COLO668 (cell line): ENCODE measurements at regions not wholly inside any gene's neighbourhood (a gene's known extent, or its start where the extent isn't known, plus 50 kb on each side); places are given as distances from the start of the nearest gene placed in this dataset.

Source experiments
- DNase-seq: peaks from one replicate; lab custom pipeline; 2025; ENCODE audit not compliant: unreplicated experiment; lab: John Stamatoyannopoulos, UW

GRCh38 chr13:80400164-80400864 is 59.4 kb upstream of the SPRY2 start:
- no peak for DNase-seq

GRCh38 chr13:80399340-80400163 is 58.6 kb upstream of the SPRY2 start:
- DNase-seq = no peak
